Embryonic facial prominence (tissue), 1 donor: ENCODE measurements at regions not wholly inside any gene's neighbourhood (a gene's known extent, or its start where the extent isn't known, plus 50 kb on each side); places are given as distances from the start of the nearest gene placed in this dataset.
A peak's percentile ranks its signal among the peaks of the same experiment; 100 is the strongest.

Source experiments
- DNase-seq: peaks from one replicate; pipeline ENCODE4 v3.0.0-alpha.2; 2016; ENCODE audit errors: extremely low spot score

GRCh38 chr13:50071379-50071778, 56.1 kb downstream of the KCNRG start:
- no peak for DNase-seq

- DNase-seq: no peak
Observed at GRCh38 chr13:50072676-50073075, 57.4 kb downstream of the KCNRG start.

- no peak for DNase-seq
Observed at GRCh38 chr13:50073340-50073739, 58.1 kb downstream of the KCNRG start.

- DNase-seq: no peak
Observed at GRCh38 chr13:50074843-50075242, 59.6 kb downstream of the KCNRG start.

- DNase-seq: no peak
Observed at GRCh38 chr13:50075619-50076097, 60.4 kb downstream of the KCNRG start.

- no peak for DNase-seq
Observed at GRCh38 chr13:50077431-50077830, 62.2 kb downstream of the KCNRG start.

GRCh38 chr13:50078231-50078894, 63.1 kb downstream of the KCNRG start:
- DNase-seq: no peak

GRCh38 chr13:50078895-50079654, 63.8 kb downstream of the KCNRG start:
- no peak for DNase-seq

- no peak for DNase-seq
Observed at GRCh38 chr13:50079655-50080202, 64.5 kb downstream of the KCNRG start.

GRCh38 chr13:50080203-50080910, 65.1 kb downstream of the KCNRG start:
- DNase-seq: no peak

GRCh38 chr13:50080911-50081678, 65.9 kb downstream of the KCNRG start:
- DNase-seq: no peak

GRCh38 chr13:50081679-50082425, 66.6 kb downstream of the KCNRG start:
- DNase-seq: peak; percentile 99

GRCh38 chr13:50082426-50083281, 67.4 kb downstream of the KCNRG start:
- DNase-seq: peak; percentile 24

GRCh38 chr13:50085063-50085462, 69.8 kb downstream of the KCNRG start:
- peak; percentile 49 for DNase-seq

- DNase-seq: no peak
Observed at GRCh38 chr13:50089633-50090032, 74.4 kb downstream of the KCNRG start.

GRCh38 chr13:50090211-50090610, 75.0 kb downstream of the KCNRG start:
- DNase-seq: no peak

GRCh38 chr13:50094615-50095293, 79.5 kb downstream of the KCNRG start:
- DNase-seq: no peak

GRCh38 chr13:50098693-50099092, 83.4 kb downstream of the KCNRG start:
- no peak for DNase-seq

GRCh38 chr13:50099473-50099872, 84.2 kb downstream of the KCNRG start:
- DNase-seq: no peak
